HEK293T (cell line): ENCODE measurements at regions not wholly inside any gene's neighbourhood (a gene's known extent, or its start where the extent isn't known, plus 50 kb on each side); places are given as distances from the start of the nearest gene placed in this dataset.

Experiments used
- PKNOX1 ChIP-seq: fragments of 450-650 bp; IDR thresholded peaks from 2 replicates; pipeline ENCODE4 v1.6.1; 2016
- ZNF384 ChIP-seq: fragments of 450-650 bp; IDR thresholded peaks from 2 replicates; pipeline ENCODE4 v1.6.1; 2016

- TF ChIP-seq PKNOX1 (no peak), ZNF384 (no peak)
These were observed 396.9 kb downstream of the LRIG3 start for GRCh38 chr12:58523360-58523759.
